ENCODE measurements at regions not wholly inside any gene's neighbourhood (a gene's known extent, or its start where the extent isn't known, plus 50 kb on each side); places are given as distances from the start of the nearest gene placed in this dataset.
A peak's percentile ranks its signal among the peaks of the same experiment; 100 is the strongest.
"Not testable (repeated sequence)": the region's sequence is repeated elsewhere in the genome, so short reads cannot be mapped to it uniquely, and the experiment has no call there.

DNA sequence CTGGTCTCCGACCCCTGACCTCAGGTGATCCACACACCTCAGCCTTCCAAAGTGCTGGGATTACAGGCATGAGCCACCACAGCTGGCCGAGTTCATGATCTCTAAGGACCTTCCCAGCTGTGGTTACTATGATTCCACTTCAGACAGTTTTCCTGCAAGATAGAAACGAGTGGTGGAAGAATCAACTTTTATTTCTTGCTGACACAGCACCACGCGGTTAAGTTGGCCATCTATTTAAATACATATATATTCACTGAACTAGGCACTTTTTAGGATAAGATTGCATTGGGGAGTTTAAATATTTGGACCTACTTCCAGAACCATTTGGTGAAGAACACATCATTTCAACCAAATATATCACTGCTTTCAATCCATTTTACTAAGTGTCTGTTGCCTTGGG lies 213.4 kb downstream of the TBX5 start:
- no peak for DNase-seq (ENCODE audit: low spot score)

DNA sequence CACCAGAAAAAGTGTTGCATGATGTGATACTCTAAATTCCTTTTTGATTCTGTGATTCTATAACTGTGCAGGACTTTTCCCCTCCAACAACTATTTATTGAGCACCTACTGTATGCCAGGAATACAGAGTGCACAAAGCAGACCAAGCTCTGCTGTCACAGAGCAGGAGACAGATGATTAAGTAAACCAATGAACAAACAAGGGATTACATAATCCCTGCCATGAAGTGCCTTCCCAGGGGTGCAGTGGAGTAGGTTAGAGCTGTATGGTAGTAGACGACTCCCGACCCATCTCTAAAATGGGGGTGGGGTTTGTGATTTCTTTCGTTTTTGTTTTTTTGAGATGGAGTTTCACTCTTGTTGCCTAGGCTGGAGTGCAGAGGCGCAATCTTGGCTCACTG lies 213.9 kb downstream of the TBX5 start:
- DNase-seq (ENCODE audit: low spot score): no peak

DNA sequence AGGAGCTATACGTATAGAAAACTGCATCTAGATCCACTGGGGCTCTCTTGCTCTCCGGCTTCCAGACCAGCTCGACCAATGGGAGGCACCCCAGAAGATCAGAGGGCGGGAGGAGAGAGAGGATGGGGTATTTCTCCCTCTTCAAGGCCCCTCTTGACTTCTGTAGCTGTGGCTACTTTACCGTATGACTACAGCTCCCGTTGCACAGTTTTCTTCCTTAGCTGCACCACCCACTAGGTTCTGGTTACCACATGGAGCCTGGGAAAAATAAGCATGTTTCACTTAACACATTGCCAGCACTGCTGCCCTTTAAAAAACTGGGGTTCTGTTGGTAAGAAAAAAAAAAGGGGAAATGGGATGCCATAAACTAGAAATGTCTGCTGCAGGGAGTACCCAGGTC lies 214.4 kb downstream of the TBX5 start:
- DNase-seq (ENCODE audit: low spot score): no peak

DNA sequence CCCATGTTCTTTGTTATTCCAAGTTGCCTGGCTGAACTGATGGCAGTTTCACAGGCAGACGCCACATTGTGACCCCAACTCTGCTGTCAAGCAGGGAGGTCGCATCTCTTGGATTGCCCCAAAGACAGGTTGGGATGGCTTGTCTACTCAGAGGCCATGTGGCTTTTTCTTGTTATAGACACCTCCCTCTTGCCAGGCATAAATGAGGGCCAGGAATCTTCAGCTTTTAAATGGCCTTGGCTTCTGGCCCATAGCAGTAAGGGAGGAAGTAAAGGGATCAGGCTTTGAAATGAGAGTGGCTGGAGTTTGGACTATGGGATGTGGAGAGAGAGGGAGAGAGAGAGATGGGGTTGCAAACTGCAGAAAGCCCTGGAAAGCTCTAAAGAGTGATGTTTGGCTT lies 215.0 kb downstream of the TBX5 start:
- no peak for DNase-seq (ENCODE audit: low spot score)

DNA sequence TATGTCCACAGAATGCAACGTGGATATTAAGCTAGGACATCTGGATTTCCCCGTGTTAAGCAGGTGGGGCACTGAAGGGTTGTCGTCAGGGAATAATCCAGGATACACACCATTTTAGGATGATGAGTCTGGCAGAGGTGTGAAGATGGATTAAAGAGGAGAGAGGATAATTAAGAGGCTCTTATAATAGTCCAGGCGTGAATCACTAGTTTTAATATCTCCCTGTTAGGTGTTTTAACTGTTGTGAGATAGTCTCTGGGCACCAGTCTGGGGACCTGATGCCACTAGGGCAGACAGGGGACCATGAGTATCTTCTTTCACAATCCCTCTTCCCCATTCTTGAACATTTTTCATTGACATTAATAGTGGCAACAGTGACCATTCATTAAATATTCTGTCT lies 216.7 kb downstream of the TBX5 start:
- no peak for DNase-seq (ENCODE audit: low spot score)

DNA sequence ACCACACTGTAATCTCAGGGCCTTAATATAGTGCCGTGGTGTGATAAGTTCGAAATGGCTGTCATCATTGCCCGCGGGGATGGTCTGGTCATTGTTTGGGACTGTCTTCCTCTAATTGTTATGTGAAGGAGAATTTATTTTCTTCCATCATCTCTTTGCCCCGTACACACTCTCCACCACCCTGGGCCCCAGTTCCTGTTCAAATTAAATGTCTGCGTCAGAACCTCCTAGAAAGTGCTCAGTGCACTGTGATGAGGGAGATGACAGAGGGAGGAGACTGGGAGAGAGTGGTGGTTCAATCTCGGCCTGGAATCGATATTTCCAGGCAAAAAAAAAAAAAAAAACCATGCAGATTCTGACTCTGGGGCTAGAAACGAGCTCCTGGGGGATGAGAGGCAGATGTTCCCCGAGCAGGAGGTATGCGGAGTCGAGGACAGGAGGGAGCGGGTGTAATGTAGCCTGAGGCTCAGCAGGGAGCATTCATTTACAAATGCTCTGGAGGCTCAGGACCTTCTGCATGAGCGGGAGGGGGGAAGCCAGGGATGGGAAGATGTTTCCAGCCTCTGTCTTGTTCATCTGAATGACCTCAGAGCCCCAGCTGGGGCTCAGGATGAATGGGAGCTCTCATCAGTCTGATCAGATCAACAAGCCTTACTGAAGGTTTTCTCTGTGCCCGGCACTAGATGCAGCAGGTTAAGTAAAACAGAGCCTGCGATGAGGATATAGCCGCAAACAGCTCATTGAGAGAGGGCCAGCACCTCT lies 219.5 kb downstream of the TBX5 start:
- DNase-seq (ENCODE audit: low spot score): no peak

DNA sequence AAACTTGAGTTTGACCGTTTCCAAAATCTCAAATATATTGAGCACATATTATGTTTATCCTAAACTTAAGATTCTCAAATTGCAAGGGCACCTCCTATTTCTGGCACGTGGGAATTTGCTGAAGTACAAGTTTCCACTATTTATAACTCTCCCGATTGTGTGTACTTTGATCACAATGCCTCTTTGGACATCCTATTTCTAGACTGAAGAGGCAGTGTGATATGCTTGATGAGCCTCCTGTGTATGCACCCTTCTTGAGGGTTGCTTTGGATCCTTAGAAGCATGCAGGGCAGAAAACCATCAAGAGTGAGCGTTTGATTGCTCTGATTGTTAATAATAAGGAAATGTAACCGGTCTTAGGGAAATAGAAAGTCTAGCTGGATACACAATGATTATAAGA lies 218.9 kb upstream of the RBM19 start:
- DNase-seq (ENCODE audit: low spot score): no peak

DNA sequence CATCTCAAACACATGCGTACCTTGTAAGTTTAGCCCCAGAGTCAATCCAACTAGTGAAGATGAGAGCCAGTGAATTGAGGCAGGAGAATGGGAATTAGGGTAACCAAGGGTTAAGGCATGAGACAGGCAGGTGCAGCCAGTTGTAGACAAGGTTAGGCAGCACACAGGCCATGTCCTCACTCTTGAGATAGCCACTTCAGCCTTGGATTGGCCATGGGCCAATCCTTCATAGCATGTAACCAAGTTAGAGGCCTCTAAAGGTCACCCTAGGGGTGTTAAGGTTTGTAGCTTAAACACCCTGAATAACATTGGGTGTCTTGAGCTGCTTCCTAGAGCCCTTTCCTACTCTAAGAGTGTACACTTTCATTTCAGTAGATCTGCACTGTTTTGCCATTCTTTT lies 208.2 kb upstream of the RBM19 start:
- DNase-seq (ENCODE audit: low spot score): no peak

DNA sequence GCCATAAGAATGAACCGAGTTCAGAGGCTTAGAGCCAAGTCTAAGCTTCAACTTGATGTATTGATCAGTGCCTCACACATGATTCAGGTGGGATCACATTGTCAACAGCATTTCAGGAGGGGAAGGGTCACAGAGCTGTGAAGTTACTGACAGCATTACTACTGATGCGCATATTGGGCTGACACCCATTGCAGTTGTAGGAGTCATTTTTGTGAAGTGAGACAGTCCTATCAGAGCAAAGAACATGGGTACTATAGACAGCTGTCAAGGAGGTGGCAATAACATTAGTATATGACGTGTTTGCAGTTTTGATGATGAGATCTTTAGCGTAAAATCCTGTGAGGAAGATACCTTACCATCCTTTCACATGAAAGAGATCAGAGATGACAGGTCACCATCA lies 206.0 kb upstream of the RBM19 start:
- DNase-seq (ENCODE audit: low spot score): no peak

DNA sequence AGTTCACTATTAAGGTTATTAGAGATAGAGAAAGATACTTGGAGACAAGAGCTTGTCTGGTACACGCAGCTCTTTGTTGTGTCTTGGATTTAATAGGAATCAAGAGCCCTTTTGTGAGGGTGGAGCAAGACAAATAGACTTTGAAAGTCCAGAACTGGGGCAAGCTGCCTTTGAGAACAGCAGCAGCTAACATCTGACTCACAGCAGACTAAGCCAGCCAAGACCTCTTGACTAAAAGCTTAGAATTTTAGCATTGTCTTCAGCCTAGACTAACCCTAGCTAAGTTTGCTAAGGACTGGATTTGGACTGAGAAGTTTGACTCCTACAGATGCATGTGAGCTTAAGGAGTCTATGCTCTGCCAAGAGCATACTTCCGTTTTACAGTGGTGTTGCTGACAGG lies 201.9 kb upstream of the RBM19 start:
- no peak for DNase-seq (ENCODE audit: low spot score)

DNA sequence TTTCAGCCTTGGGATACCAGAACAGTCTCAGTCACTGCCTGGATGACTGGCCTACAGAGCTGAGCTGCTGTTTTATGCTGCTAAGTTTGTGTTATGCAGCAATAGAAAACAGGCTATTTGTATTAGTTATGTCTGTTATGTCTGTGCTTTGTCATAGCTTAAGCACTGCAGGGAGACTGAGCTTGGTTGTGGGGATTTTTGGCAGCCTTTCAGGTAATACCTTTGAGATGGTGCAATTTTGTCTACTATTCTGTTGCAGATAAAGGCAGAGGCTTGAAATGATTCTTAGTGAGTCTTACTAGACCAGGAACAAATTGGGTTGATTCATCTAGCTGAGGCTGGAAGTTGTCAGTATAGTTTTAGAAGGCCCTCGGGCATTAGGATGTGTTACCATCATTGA lies 201.3 kb upstream of the RBM19 start:
- no peak for DNase-seq (ENCODE audit: low spot score)

DNA sequence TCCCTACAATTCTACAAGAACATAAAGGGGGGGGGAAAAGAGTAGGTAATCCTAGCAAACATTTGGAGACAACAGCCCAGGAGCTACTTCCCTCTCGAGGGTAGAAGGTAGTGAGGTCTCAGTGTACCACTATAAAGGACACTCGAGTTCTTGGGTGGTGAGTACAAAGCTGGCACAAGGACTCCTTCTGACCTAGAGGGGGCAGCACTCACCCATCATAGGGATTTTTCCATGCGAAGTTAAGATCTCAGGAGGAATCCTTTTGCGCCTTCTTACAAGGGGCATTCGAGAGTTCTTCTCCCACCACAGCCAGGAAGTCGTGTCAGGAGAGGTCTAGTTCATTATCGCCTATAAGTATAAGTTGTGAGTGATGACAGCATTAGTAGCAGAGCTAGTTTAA lies 200.2 kb upstream of the RBM19 start:
- DNase-seq (ENCODE audit: low spot score): peak; percentile 20

DNA sequence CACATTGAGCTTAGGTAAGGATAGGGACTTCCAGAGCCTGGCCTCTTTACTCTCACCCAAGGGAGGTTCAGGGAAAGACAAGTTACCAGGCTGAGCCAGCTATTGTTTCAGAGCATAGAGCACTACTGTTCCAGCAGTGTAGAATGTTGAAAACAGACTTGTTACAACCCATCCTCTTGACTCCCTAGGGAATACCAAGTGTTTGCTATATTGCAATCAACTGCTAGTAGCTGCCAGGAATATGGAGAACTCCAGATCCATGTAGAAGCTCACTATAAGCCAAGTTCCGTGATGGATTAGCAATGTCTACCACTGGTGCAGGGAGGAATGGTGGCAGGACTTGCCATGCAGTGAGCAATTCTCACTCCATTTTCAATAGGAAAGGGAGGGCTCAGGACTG lies 199.8 kb upstream of the RBM19 start:
- DNase-seq (ENCODE audit: low spot score): no peak

DNA sequence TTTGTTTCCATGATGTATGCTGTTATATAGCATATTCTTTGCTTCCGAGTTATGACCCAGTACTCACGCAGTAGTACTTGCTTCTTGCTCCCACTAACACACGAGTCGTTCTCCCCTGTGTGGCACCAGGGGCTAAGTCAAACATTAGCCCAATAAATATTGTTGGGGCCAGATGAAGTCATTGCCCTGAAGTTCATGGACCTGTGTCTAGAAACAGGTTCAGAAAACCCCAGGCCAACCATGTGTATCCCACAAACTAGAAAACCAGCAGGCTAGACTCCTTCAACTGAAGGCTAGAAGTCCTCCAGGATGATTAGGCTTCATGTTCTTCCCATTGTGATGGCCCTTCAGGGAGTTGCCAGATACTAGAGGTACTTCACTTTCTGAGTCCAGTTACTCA lies 198.2 kb upstream of the RBM19 start:
- DNase-seq (ENCODE audit: low spot score): no peak

DNA sequence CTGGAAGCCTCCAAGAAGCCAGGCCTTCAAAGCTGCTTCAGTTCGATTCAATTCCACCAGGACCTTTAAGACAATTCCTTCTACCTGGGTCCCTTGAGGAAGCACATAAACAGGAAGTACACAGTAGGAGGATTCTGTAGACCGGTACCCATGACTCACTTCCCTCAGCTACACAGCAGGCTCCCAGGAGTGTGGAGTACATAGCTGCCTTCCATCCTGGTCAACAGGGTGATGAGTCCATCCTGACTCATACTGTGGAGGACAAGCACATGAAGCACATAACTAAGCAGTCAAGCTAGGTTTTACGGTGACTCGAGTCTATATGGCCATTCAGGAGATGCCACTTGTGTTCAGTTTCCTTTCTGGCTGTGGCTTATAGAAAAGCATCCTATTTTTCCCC lies 197.6 kb upstream of the RBM19 start:
- DNase-seq (ENCODE audit: low spot score): peak; percentile 69

DNA sequence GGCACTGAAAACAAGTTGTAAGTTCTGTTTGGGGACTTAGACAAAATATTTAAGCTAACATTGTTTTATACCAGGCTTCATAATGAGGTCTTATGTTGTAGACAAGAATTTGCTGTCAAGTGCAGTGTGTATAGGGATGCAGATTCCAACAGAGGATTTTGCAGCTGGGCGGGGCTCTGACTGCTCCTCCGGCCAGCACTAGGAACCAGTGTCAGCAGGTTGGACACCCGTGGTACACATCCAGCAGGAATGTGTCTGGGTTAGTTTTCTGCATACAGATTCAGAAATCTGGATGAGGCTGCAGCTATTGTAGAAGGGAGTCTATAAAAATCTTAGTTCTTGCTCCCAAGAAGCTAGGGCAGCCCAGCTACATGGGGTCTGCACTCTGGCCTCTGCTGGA lies 194.3 kb upstream of the RBM19 start:
- no peak for DNase-seq (ENCODE audit: low spot score)

DNA sequence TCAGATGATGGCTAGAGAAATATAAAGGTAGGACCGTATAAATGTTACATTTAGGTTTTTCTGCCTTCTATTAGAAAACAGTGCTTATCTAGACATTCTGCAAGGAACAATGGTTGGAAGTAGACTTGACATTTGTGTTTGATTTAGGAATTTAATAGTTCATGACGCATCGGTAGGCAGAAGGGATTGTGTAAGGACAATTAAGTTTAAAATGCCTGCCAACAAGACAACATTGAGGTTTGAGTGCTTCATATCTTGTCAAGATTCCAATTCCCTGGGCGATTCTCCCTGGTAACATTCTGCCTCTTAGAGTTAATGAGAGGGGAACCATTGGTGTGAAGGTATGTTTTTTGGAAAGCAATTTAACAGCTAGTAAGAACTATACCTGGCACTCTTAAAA lies 186.8 kb upstream of the RBM19 start:
- DNase-seq (ENCODE audit: low spot score): no peak

DNA sequence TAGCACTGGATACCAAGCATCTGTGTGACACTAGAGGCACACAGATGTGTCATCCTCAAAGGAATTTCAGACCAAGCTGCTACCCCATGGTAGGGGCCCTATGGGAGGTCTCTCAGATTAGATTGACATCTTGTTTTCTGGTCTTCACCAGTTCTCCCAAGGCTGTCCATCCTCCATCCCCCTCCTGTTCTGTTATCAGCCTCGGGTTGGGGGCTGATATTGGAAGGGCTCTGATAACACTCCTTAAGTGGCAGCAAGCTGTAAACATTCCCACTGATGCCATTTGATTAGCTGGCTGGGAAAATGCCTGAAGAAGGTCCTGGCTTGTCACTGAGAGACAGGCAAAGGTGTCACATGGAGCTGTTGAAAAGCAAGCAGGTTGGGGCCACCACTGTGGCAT lies 185.9 kb upstream of the RBM19 start:
- DNase-seq (ENCODE audit: low spot score): no peak

DNA sequence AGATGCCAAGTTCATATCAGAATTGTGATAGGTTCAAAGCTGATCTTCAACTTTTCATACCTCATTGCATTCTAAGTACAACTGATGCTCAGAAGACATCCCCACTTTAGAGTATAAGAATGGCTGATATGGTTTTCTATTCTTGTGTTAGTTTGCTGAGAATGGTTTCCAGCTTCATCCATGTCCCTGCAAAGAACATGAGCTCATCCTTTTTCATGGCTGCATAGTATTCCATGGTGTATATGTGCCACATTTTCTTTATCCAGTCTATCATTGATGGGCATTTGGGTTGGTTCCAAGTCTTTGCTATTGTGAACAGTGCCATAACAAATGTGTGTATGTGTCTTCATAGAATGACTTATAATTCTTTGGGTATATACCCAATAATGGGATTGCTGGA lies 184.5 kb upstream of the RBM19 start:
- DNase-seq (ENCODE audit: low spot score): not testable (repeated sequence)

DNA sequence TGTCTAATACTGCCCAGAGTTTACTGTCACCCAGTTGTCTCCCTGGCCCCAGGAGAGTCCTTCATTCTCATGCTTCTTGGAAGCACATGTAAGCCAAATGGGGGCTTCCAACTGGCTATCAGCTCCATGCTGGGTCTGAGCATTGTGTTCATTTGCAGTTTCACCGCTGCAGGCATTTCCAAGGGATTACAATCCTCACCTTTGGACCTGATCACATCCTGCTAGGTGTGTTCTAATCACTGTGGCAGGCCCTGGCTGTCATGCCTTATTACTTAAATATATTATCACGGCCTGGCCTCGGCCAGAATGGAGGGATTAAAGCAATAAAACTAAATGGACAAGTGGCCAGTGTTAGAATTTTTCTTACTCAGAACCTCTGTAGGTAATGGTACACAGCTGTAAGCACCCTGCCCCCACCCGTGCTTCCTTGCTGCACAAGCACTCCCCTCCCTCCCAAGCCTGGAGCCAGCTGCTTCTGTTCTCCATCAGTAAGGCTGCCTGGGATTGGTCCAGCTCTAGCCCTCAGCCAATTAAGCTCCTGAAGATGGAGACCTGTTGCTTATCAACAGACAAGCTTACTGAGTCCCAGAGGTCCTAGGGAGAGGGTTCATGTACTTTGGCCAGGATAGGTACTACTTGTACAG lies 175.9 kb upstream of the RBM19 start:
- no peak for DNase-seq (ENCODE audit: low spot score)

DNA sequence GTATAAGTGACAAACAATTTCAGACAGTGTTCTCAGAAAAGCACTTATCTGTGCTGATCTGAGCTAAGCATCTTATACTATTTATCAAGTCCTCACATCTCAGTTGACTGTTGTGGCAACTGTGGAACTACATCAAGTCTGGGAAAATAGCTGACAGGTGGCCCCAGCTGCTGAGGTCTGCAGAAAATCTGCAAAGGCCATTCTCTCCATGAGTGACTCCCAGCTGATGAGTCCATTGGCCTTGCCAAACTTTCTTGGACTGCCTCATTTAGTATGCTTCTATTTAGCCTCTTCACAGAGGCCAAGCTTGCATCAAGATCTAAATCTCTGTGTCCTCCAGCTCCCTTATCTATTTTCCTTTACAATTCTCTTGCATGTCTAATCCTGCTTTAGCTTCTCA lies 174.5 kb upstream of the RBM19 start:
- no peak for DNase-seq (ENCODE audit: low spot score)

DNA sequence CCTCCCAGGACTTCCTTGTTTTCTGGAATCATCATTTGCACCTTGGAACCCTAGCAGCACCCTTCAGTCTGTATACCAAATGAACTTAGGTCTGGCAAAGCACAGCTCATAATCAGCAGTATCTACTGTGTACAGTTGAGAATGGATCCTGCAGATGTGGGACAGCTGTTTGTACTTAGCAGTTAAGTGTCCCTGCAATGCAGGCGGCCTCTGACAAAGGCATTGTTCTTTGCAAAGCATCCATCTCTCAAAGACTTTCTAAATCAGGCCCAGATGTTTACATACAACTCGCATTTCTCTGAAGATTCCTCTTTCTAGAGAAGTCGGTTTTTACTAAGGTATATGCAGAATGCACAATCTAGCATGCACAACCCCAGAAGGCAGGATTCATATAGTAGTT lies 170.5 kb upstream of the RBM19 start:
- DNase-seq (ENCODE audit: low spot score): no peak

DNA sequence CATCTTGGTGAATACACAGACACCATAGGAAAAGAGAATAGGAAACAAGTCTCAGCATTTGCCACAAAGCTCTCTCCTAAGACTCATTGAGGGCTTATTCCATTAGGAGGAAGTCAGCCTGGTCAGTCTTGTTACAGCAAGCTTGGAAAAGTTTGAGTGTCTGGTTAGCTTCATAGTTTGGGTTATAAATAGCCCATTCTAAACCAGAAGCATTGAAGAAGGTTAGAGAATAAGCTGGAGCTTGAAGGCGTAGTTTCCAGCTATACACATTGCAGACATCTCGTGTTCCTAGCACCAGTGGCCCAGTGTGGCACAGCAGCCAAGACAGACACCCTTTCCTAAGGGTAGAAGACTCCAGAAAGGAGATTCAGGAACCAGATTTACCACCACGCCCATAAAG lies 168.8 kb upstream of the RBM19 start:
- no peak for DNase-seq (ENCODE audit: low spot score)

DNA sequence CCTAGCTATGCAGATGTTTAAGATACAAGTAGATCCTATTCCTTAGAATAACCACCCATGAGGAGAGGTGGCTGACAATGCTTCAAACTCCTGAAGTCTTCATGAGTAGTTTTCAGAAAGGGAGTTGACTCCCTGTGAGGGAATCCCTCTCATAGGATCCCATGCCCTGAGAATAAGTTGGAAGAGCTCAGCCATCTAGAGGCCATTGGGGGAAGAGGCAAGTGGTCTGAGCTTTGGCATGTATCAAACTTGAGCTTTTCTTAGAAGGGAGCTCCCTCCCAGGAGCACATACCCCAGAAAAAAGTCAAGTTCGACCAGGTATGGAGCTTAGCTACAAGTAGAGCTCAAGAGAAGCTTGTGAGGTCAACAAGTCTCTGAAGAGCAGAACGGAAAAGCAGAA lies 165.7 kb upstream of the RBM19 start:
- no peak for DNase-seq (ENCODE audit: low spot score)

All from SW480 (cell line).